Retinal pigment epithelial cell (primary cell): ENCODE measurements at regions not wholly inside any gene's neighbourhood (a gene's known extent, or its start where the extent isn't known, plus 50 kb on each side); places are given as distances from the start of the nearest gene placed in this dataset.

Source experiments
- DNase-seq: peaks from one replicate; pipeline ENCODE4 v3.0.0-alpha.2; 2010; ENCODE audit warnings: low read depth
- H3K4me3 ChIP-seq: 2 replicates; pipeline ENCODE4 v1.5.1; 2011; ENCODE audit warnings: mild to moderate bottlenecking, low read length, control low read depth, moderate library complexity
- CTCF ChIP-seq: conservative IDR thresholded peaks from 2 replicates; pipeline ENCODE4 v1.5.1; 2011; ENCODE audit warnings: low read depth, low read length, control low read depth, inconsistent platforms

- no peak overlapping the region for H3K4me3 ChIP-seq
- no peak for DNase-seq
- no peak for TF ChIP-seq CTCF
Observed at GRCh38 chr12:118548887-118549509, 172.6 kb downstream of the SUDS3 start.

GRCh38 chr12:118549510-118549980 lies 173.2 kb downstream of the SUDS3 start:
- no peak for TF ChIP-seq CTCF
- no peak overlapping the region for H3K4me3 ChIP-seq
- no peak for DNase-seq

- TF ChIP-seq CTCF, result no peak
- no peak for DNase-seq
- no peak overlapping the region for H3K4me3 ChIP-seq
Observed at GRCh38 chr12:118553856-118554504, 177.6 kb downstream of the SUDS3 start.

- TF ChIP-seq CTCF, result no peak
- DNase-seq, result no peak
- no peak overlapping the region for H3K4me3 ChIP-seq
Observed at GRCh38 chr12:118558941-118559340, 182.6 kb downstream of the SUDS3 start.

GRCh38 chr12:118560733-118561132 lies 184.4 kb downstream of the SUDS3 start:
- TF ChIP-seq CTCF, result no peak
- no peak overlapping the region for H3K4me3 ChIP-seq
- no peak for DNase-seq

- no peak for DNase-seq
Observed at GRCh38 chr12:118571730-118572129, 195.4 kb downstream of the SUDS3 start.

More at GRCh38 chr12:118571730-118572129, 195.4 kb downstream of the SUDS3 start:
- H3K4me3 ChIP-seq, result no peak overlapping the region
- no peak for TF ChIP-seq CTCF
